ENCODE measurements at regions not wholly inside any gene's neighbourhood (a gene's known extent, or its start where the extent isn't known, plus 50 kb on each side); places are given as distances from the start of the nearest gene placed in this dataset.

DNA sequence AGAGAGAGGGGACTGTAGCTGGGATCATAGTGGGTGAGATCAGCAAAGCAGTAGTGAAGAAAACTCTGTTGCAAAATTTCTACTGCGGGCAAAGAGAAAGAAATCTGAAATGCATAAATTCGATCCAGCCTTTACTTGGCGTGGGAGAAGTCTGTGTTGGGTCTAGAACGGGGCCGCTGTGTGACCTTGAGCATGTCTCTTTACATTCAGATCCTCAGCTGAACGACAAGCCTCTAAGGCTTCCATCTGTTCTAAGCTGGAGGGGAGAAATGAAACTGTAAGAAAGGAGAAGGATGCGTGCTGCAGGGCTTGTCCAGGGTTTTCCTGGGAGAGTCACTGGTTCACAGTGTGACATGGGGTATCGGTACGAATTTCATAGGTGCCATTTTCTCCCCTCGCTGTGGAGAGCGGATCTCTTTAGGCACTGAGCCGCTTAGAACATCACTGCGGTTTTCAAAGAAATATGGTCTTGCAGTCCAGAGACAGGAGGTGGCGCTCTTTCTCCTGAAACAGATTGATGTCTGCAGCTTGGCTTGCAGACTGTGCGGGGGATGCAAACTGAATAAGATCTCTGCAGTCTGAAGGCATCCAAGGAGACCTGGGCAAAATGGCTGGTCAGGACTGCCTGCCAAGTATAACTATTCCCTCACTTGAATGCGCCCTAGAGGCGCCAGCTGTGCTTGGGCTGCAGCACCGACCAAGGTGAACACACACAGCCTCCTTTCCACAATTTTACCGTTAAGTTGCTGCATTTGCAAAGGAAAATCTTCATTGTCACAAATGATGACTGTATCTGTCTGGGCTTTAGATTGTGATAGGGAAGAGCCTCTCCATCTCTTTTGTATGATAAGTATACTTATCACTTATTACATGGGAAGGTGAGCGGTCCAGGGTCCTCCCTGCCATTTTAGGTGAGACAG lies 104.1 kb downstream of the XCL2 start:
- Histone ChIP-seq H3K4me3 (peak overlapping the region in 2 of 3 donors; percentile 4 to 34), H3K27me3 (no peaks in the 10 kb centered on the region), H3K27ac (no peak overlapping the region), H3K9me3 (no peaks in the 10 kb centered on the region), H3K36me3 (no peaks in the 10 kb centered on the region), H3K4me1 (no peaks in the 10 kb centered on the region)
- TF ChIP-seq POLR2A (IDR thresholded peaks at IDR 0.05) (no peak), POLR2AphosphoS5 (IDR thresholded peaks at IDR 0.05) (no peak)
- TF ChIP-seq, protein P1, sequence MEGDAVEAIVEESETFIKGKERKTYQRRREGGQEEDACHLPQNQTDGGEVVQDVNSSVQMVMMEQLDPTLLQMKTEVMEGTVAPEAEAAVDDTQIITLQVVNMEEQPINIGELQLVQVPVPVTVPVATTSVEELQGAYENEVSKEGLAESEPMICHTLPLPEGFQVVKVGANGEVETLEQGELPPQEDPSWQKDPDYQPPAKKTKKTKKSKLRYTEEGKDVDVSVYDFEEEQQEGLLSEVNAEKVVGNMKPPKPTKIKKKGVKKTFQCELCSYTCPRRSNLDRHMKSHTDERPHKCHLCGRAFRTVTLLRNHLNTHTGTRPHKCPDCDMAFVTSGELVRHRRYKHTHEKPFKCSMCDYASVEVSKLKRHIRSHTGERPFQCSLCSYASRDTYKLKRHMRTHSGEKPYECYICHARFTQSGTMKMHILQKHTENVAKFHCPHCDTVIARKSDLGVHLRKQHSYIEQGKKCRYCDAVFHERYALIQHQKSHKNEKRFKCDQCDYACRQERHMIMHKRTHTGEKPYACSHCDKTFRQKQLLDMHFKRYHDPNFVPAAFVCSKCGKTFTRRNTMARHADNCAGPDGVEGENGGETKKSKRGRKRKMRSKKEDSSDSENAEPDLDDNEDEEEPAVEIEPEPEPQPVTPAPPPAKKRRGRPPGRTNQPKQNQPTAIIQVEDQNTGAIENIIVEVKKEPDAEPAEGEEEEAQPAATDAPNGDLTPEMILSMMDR (IDR thresholded peaks at IDR 0.05), result peak in 2 of 3 donors; percentile 54 to 65
- peak in 1 of 2 donors; percentile 42 for DNase-seq (ENCODE audit: low spot score in 2 of 2)
- intact Hi-C loops (cut with DNase I; ENCODE audit: low total_unique reads), result no loop called here

DNA sequence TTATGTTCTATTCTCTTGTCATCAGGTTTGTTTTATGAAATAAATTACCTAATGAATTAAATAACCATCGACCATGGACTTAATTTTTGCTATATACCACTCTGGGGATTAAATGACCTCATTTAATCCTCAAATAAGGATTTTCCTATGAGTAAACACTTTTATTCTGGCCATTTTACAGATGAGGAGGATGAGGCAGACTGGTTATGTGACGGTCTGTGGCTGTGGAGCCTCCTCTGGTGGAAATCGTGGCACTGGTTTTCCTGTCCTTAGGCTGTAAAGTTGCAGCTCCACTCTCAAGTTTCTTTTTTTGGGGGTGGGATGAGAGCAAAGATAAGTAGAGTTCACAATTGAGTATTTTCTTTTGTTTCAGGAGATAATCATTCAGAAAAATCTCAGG lies 105.2 kb downstream of the XCL2 start:
- H3K9me3 ChIP-seq, result no peaks in the 10 kb centered on the region
- DNase-seq (ENCODE audit: low spot score in 2 of 2), result no peak
- H3K27ac ChIP-seq, result no peak overlapping the region
- TF ChIP-seq POLR2AphosphoS5 (IDR thresholded peaks at IDR 0.05) (no peak), POLR2A (IDR thresholded peaks at IDR 0.05) (no peak)
- TF ChIP-seq, protein P1 (IDR thresholded peaks at IDR 0.05), result no peak
- H3K27me3 ChIP-seq, result no peaks in the 10 kb centered on the region
- no peaks in the 10 kb centered on the region for H3K36me3 ChIP-seq
- H3K4me1 ChIP-seq, result no peaks in the 10 kb centered on the region
- H3K4me3 ChIP-seq, result no peak overlapping the region
- intact Hi-C loops (cut with DNase I; ENCODE audit: low total_unique reads), result no loop called here

DNA sequence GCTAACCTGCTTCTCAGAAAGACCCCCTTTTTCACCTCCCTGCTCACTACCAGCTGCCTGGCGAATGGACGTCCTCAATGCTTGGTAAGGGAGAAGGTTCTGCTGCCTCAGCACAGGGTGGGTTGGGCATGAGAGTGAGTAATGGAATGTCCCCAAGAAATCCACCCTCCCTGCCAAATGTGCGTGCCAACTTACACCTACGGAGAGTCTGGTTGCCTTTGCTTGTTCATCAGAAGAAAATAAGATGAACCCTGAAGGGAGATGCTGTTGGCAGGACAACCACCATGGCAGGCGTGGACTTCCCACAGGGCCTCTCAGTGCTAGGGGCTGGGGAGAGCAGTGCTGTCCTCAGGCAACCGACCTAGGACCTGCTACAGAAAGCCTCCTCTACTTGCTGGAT lies 106.0 kb downstream of the XCL2 start:
- H3K9me3 ChIP-seq, result no peaks in the 10 kb centered on the region
- no peak overlapping the region for H3K27ac ChIP-seq
- no peak overlapping the region for H3K4me3 ChIP-seq
- no peaks in the 10 kb centered on the region for H3K36me3 ChIP-seq
- intact Hi-C loops (cut with DNase I; ENCODE audit: low total_unique reads), result no loop called here
- no peaks in the 10 kb centered on the region for H3K4me1 ChIP-seq
- TF ChIP-seq, protein P1 (IDR thresholded peaks at IDR 0.05), result no peak
- TF ChIP-seq POLR2A (IDR thresholded peaks at IDR 0.05) (no peak), POLR2AphosphoS5 (IDR thresholded peaks at IDR 0.05) (no peak)
- no peaks in the 10 kb centered on the region for H3K27me3 ChIP-seq
- DNase-seq (ENCODE audit: low spot score in 2 of 2), result peak in 1 of 2 donors; percentile 55

DNA sequence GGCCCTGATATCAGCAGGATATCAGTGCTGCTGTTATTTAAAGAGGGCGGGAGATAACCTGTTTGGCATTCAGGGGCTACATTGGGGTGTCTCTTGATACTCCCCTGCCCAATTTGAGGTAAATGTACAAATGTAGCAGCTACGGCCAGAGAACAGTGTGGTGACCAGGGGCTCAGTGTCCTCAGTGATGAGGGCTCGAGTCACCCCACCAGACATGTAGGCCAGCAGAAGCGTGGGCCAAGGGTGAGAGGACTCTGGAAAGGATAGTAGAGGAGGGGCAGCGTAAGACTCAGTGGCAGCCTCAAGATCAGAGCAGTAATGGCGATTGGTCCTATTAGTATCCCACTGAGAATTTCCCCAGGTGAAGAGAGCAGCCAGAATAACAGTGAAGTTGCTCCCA lies 108.4 kb downstream of the XCL2 start:
- Histone ChIP-seq H3K27me3 (no peaks in the 10 kb centered on the region), H3K36me3 (no peaks in the 10 kb centered on the region), H3K4me3 (no peak overlapping the region), H3K4me1 (no peaks in the 10 kb centered on the region), H3K27ac (no peak overlapping the region), H3K9me3 (no peaks in the 10 kb centered on the region)
- no peak for DNase-seq (ENCODE audit: low spot score in 2 of 2)
- TF ChIP-seq POLR2A (IDR thresholded peaks at IDR 0.05), result no peak
- TF ChIP-seq POLR2AphosphoS5 (IDR thresholded peaks at IDR 0.05), result no peak
- TF ChIP-seq, protein P1 (IDR thresholded peaks at IDR 0.05), result no peak
- intact Hi-C loops (cut with DNase I; ENCODE audit: low total_unique reads), result no loop called here

DNA sequence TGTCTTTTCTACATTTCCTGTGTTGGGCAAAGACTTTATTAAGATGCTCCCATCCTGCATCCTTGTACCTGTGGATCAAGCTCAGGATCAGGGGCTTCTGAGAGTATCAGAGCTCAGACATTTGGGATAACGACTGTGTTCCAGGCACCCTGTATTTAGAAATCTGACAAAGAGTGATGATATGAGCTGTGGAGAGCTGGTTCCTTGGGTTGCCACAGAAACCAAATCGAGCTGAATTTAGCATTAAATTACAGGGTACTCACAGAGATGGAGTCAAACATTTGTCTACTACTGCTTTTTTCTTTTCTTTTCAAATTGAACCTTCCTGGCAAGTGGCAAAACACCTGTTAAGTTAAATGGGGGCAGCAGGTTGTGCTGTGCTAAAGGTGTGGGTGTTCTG lies 110.6 kb downstream of the XCL2 start:
- Histone ChIP-seq H3K36me3 (no peaks in the 10 kb centered on the region), H3K4me3 (no peak overlapping the region), H3K9me3 (no peaks in the 10 kb centered on the region), H3K27ac (no peak overlapping the region), H3K27me3 (no peaks in the 10 kb centered on the region), H3K4me1 (no peaks in the 10 kb centered on the region)
- DNase-seq (ENCODE audit: low spot score in 2 of 2), result no peak
- no peak for TF ChIP-seq POLR2A (IDR thresholded peaks at IDR 0.05)
- TF ChIP-seq POLR2AphosphoS5 (IDR thresholded peaks at IDR 0.05), result no peak
- TF ChIP-seq, protein P1 (IDR thresholded peaks at IDR 0.05), result no peak
- intact Hi-C loops (cut with DNase I; ENCODE audit: low total_unique reads), result no loop called here
